ENCODE measurements at regions not wholly inside any gene's neighbourhood (a gene's known extent, or its start where the extent isn't known, plus 50 kb on each side); places are given as distances from the start of the nearest gene placed in this dataset.
"Not testable (repeated sequence)": the region's sequence is repeated elsewhere in the genome, so short reads cannot be mapped to it uniquely, and the experiment has no call there.

DNA sequence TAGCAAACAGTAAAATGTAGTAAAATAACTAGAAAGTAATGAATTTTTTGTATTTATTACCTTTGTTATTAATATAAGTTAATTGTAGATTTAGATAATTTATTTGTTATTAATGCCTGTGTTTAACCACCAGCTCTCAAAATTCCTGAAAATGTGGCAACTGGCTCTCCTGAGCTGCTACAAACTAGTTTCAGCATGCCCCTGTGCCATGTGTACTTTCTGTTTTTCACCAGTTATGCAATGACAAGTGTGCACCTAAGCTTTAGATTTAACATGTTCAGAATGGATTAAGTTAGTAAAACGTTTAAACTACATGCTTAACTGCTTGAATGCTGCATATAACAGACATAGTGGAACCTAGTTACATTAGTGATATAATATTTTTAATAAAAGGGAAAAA is 88.1 kb downstream of the POSTN start:
- H3K4me3 ChIP-seq (ENCODE audit: control insufficient read depth, low read depth, low read length), result no peak overlapping the region
- no peak for DNase-seq (ENCODE audit: low read depth)
- TF ChIP-seq, protein P1, sequence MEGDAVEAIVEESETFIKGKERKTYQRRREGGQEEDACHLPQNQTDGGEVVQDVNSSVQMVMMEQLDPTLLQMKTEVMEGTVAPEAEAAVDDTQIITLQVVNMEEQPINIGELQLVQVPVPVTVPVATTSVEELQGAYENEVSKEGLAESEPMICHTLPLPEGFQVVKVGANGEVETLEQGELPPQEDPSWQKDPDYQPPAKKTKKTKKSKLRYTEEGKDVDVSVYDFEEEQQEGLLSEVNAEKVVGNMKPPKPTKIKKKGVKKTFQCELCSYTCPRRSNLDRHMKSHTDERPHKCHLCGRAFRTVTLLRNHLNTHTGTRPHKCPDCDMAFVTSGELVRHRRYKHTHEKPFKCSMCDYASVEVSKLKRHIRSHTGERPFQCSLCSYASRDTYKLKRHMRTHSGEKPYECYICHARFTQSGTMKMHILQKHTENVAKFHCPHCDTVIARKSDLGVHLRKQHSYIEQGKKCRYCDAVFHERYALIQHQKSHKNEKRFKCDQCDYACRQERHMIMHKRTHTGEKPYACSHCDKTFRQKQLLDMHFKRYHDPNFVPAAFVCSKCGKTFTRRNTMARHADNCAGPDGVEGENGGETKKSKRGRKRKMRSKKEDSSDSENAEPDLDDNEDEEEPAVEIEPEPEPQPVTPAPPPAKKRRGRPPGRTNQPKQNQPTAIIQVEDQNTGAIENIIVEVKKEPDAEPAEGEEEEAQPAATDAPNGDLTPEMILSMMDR (IDR thresholded peaks at IDR 0.05; ENCODE audit: control insufficient read depth, insufficient read depth, low read depth, low read length, missing control alignments), result no peak

DNA sequence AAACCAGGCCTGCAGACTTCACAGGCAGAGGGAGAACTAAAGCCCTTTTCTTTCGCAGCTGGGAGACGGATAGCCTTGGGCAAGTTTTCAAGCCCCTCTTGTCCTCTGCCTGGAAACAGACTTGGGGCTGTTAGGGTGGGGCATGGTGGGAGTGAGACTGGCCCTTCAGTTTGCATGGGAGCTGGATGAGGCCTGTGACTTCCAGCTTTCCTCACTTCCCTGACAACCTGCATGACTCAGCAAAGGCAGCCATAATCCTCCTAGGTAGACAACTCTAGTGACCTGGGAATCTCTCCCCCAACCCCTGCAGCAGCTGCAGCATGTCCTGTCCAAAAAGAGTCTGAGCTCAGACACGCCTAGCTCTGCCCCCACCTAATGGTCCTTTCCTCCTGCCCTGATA is 93.0 kb downstream of the POSTN start:
- H3K4me3 ChIP-seq (ENCODE audit: control insufficient read depth, low read depth, low read length), result no peak overlapping the region
- TF ChIP-seq, protein P1 (IDR thresholded peaks at IDR 0.05; ENCODE audit: control insufficient read depth, insufficient read depth, low read depth, low read length, missing control alignments), result no peak
- no peak for DNase-seq (ENCODE audit: low read depth)

DNA sequence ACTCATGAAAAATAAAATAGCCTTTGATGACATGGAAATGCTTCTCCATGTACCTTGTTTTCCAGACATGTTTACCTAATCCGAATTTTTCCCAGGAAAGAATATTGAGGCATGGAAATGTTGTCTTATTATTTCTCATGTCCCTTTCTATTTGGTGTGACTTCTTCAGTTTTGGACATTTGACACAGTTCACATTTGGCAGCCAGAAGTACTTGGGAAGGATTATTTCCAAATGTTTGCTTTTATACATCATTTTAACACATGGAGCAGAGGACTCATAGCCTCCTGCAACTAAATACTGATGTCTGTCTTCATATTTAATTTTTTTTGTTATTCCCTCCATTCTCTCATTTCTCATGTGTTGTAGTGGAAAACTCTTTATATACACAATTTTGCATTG is 94.3 kb downstream of the POSTN start:
- DNase-seq (ENCODE audit: low read depth), result no peak
- H3K4me3 ChIP-seq (ENCODE audit: control insufficient read depth, low read depth, low read length), result no peak overlapping the region
- TF ChIP-seq, protein P1 (IDR thresholded peaks at IDR 0.05; ENCODE audit: control insufficient read depth, insufficient read depth, low read depth, low read length, missing control alignments), result no peak

DNA sequence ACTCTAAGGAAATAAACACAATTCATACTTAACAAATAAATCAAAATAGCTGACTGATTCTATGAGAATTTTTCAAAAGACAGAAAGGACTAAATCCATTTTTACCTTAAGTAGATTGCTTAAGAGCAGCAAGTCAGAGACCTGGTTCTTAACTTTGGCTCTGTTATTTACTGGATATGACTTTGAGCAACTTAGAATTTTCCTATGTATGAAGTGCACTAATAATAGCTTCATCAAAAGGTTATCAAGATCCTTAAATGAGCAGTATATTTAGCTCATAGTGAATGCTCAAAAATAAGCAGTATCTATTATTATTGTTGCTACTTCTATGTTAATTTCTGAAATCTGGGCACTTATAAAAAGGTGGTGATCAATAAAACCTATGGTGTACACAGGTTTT is 95.3 kb downstream of the POSTN start:
- TF ChIP-seq, protein P1 (IDR thresholded peaks at IDR 0.05; ENCODE audit: control insufficient read depth, insufficient read depth, low read depth, low read length, missing control alignments), result no peak
- DNase-seq (ENCODE audit: low read depth), result no peak
- H3K4me3 ChIP-seq (ENCODE audit: control insufficient read depth, low read depth, low read length), result no peak overlapping the region

DNA sequence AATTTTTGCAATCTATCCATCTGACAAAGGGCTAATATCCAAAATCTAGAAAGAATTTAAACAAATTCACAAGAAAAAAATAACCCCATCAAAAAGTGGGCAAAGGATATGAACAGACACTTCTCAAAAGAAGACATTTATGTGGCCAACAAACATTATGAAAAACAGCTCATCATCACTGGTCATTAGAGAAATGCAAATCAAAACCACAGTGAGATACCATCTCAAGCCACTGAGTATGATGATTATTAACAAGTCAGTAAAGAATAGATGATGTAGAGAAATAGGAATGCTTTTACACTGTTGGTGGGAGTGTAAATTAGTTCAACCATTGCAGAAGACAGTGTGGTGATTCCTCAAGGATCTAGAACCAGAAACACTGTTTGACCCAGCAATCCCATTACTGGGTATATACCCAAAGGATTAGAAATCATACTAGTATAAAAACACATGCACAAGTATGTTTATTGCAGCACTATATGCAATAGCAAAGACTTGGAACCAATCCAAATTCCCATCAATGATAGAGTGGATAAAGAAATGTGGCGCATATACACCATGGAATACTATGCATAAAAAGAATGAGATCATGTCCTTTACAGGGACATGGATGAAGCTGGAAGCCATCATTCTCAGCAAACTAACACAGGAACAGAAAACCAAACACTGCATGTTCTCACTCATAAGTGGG is 96.1 kb downstream of the POSTN start:
- not testable (repeated sequence) for DNase-seq (ENCODE audit: low read depth); H3K4me3 ChIP-seq (ENCODE audit: control insufficient read depth, low read depth, low read length)

DNA sequence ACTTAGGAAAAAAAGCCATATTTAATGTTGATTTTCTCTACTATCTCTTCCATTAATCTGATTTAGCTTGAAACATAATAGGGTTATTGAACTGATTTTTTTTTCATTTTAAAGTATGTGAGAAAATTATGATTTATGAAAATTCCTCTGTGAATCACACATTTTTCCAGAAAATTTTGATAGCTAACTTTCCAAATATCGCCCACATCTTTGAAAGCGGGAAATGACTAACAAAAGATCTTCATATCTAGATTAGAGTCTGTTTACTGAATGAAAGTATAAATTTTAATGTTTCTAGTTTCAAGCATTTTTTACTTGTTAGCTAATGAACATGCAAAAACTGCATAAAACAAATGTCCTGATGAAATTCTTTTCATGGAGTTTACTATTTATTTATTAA is 97.4 kb downstream of the POSTN start:
- no peak for DNase-seq (ENCODE audit: low read depth)
- TF ChIP-seq, protein P1 (IDR thresholded peaks at IDR 0.05; ENCODE audit: control insufficient read depth, insufficient read depth, low read depth, low read length, missing control alignments), result no peak
- H3K4me3 ChIP-seq (ENCODE audit: control insufficient read depth, low read depth, low read length), result no peak overlapping the region

DNA sequence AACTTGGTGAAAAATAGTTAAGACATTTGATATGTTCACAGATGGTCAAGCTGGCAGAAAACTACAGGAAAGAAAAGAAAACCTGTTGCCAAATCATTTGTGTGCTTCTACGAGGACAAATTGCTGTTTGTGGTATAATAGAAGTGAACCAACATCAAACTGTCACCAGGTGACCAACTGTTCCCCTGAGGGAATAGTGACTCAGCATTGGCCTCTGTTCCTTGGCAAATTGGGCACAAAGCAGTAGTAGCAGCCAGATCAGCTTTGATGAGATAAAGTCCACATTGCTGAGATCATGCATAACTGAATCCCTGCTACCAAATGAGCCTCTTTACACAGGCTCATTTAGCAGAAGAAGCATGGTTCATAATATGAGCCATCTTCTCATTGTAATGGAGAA is 103.5 kb downstream of the POSTN start:
- TF ChIP-seq, protein P1 (IDR thresholded peaks at IDR 0.05; ENCODE audit: control insufficient read depth, insufficient read depth, low read depth, low read length, missing control alignments), result no peak
- H3K4me3 ChIP-seq (ENCODE audit: control insufficient read depth, low read depth, low read length), result no peak overlapping the region
- DNase-seq (ENCODE audit: low read depth), result no peak

Data from AG09309 (cell line).